NCI-H2107 treated with DMSO at 0.1 percent for 48 hours (cell line): ENCODE measurements at regions not wholly inside any gene's neighbourhood (a gene's known extent, or its start where the extent isn't known, plus 50 kb on each side); places are given as distances from the start of the nearest gene placed in this dataset.

Source experiments
- DNase-seq: peaks from one replicate; lab custom pipeline; 2025; ENCODE audit not compliant: unreplicated experiment; lab: John Stamatoyannopoulos, UW

- no peak for DNase-seq
Measured at GRCh38 chr10:128632694-128633093, 506.5 kb upstream of the MKI67 start.

GRCh38 chr10:128633864-128634540 is 507.8 kb upstream of the MKI67 start:
- no peak for DNase-seq

GRCh38 chr10:128642023-128642422 is 515.8 kb upstream of the MKI67 start:
- DNase-seq, result no peak

- DNase-seq, result no peak
Measured at GRCh38 chr10:128642502-128642901, 516.3 kb upstream of the MKI67 start.

GRCh38 chr10:128643658-128644057 is 517.4 kb upstream of the MKI67 start:
- DNase-seq, result no peak

DNA sequence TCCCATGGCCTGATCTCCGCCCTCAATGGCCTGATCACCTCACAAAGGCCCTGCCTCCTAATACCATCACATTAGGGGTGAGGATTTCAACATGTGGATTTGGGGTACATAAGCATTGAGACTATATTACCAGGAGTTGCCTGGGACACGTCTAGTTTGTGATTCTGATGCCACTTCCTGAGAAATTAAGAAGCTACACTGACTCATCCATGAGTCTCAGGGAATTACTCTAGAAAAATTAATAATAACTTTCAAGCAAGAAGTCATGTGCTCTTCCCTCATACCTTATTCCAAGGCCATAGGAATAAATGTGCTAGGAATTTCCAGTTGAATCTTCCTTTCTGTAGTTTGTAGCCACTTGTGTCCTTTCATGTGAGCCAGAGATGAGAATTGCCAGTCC is 519.3 kb upstream of the MKI67 start:
- DNase-seq, result no peak

- DNase-seq, result no peak
Measured at GRCh38 chr10:128646956-128647355, 520.7 kb upstream of the MKI67 start.

- DNase-seq, result no peak
Measured at GRCh38 chr10:128657548-128657947, 531.3 kb upstream of the MKI67 start.

- DNase-seq, result no peak
Measured at GRCh38 chr10:128660726-128661125, 534.5 kb upstream of the MKI67 start.

DNA sequence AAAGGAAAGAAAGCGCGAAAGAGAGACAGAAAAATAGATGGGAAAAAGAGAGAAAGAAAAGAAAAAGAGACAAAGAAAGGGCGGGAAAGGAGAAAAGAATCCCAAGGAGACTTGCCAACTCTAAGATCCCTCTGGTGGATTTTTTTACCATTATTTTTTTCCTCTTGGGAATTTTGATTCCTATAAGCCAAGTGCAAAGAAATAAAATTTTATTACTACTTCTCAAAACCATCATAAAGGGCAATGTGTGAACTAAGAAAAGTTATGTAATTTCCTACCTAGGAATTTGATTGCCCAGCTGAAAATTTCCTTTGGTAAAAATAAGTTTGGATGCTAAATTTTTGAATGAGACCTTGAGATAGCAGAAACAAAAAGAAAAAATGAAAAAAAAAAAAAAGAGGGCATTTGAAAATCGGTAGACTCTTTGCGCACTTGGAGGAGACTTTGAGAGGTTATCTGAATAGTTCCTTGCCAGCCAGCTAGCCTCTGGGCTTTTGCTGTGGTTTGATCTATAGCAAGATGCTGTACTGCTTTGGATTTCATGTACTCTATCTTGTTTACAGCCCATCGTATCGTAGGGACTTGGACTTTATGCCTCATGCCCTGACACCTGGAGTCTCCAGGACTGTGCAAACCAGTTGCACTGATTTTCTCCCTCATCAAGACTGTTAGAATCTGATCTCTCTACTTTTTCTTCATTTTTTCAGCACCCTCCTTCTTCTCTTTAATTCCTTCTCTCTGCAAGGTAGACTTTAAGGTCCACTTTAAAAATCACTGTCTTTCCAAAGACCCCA is 535.4 kb upstream of the MKI67 start:
- no peak for DNase-seq

DNA sequence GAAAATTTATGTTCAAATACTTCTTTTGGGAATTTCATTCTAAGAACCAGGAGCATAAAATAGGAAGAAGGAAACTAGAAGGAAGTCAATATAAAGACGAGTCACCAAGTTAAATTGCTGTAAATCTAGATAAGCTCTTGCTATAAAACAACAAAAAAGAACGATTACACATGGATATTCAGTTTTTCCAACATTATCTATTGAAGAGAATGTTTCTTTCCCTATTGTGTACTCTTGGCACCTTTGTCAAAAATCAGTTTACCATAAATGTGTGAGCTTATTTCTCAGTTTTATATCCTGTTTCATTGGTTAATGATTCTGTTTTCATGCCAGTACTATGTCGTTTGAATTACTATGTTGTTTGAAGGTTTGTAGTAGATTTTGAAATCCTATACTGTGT is 536.3 kb upstream of the MKI67 start:
- no peak for DNase-seq

- no peak for DNase-seq
Measured at GRCh38 chr10:128664729-128665128, 538.5 kb upstream of the MKI67 start.

DNA sequence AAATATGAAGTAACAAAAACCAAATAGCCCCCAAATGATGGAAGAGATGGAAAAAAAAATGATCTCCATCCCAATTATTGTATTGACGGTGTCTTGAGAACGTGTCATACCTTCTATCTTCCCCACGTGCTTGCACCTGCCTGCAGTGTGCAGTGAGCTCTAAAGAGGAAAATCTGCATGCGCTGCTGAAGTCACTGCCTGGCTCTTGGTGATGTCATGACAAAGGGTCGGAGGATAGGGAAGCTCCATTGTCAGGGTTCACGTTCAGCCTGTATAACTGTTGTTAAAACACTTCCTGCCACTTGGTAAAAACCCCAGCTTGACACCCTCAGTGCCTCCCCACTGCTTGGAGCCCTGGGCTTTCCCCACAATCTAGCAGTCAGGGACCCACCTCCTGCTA is 549.2 kb upstream of the MKI67 start:
- DNase-seq, result no peak

GRCh38 chr10:128680116-128680515 is 553.9 kb upstream of the MKI67 start:
- no peak for DNase-seq

- no peak for DNase-seq
Measured at GRCh38 chr10:128684215-128684614, 558.0 kb upstream of the MKI67 start.

DNA sequence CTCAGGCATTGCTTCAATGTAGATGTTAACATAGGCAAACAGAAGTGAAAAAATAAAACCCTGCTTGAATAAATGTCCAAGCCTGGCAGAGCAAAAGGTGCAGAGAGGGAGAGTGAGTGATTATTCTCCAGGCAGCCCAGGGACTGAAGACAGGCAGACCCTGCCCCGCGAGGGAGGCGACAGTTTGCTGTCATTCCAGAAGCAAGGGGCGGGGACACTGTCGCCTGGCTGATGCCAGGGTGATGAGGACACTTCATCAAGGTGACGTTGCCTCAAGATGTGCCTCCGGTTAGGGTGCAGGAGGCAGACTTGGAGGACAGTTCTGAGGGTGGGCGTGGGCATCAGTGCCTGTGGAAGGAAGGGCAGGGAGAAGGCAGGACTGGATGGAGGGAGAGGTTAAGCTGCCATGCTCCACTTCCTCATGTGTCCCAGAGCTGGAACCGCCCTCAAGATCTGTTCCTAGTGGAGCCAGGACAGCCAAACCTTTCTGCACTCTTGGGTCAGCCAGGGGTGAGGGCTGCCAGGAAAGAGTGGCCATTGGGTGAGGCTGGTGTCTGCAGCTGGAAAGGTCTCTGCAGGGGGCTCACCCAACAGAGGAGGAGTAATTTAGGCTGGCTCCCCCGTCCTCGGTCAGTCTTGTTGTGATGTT is 560.5 kb upstream of the MKI67 start:
- no peak for DNase-seq

DNA sequence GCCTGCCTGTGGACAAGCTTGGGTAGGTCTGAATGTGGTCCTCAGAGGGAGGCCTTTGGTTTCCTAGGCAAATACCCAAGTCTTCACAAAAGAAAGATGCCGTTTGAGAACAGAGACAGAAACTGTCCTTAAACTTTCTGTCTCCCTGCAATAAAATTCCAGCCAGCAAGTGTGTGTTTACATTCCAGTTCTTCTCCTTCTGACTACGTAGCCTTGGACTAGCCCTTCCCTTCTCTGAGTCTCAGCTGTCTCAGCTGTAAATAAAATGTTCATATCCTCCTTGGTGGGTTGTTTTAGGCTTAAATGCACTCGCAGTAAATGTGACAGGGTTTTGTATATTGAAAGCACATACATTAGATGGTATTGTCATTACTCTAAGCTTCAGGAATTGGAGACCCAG is 561.2 kb upstream of the MKI67 start:
- DNase-seq, result no peak

GRCh38 chr10:128687927-128688549 is 561.8 kb upstream of the MKI67 start:
- DNase-seq, result no peak

DNA sequence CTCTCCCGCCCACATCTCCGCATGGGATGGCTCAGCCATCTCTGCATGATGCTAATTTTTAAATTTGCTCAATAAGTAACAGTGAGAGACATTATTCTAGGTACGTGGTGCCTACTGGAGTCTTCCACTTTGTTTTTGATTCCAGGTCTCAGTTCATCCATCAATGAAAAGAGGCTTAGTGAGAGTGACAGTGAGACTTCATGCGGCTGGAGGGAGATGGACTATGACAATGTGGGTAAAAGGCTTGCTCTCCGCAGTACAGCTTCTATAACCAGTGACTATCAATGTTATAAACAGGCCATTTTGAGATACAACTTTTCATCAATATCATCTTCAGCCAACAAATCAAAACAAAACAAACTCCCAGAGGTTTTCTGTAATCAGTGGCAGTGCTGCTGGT is 563.4 kb upstream of the MKI67 start:
- no peak for DNase-seq

DNA sequence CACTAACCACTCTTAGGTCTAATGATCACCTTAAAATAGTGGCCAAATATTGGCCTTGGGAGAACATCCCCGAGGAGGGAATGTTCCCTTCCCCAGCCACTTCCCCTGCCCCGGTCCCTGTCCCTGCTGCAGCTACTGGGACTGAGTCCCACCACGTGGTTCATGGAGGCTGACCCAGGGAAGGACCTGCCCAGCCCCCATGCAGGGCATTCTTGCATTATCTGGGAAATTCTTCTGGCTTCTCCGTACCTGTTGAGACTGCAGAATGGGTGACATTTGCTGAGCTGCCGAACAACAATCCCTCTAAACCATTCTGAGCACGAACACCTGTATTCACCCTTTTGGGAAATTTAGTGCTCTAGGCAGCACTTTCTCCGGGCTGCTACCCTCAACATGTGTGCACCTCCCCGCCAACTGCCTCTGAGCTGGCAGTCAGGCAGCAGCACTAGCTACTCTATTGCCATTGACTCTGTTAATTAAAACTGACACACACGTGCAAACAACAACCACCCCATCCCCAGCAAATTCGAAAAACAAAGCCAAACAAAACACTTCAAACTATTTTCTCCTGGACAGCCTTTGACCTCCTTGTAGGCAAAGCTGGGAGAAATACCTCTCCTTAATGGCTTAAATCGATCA is 567.4 kb upstream of the MKI67 start:
- no peak for DNase-seq

DNA sequence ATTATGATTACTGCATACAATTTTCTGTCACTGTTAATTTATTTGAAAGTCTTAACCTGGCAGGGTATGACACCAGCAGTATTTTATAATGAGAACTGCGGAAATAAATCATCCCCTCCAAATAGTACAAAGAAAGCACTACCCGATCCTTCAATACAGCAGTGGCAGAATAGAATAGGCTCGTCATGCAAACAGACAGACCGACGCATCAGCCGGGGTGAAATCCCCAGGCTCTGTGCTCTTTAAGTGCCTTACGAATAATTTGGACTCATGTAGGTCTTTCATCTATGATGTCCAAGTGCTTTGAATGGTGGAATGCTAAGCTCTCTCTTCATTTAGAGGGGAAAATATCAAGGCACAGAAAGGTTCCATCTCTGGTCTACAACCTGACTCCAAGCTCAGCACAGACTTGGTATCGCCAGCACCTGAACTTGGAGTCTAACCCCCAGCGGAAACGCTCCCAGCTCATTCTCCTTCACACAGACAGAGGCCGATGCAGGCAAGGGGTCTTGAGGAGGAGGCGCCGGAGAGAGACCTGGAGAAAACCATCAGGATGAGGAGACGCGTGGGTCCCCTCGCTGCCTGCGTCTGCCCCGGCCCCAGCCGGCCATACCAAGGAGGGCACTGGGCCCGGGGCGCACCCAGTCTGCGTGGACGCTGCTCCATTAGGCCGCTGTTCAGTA is 568.1 kb upstream of the MKI67 start:
- DNase-seq, result no peak
